Coronary artery (tissue), 2 donors: ENCODE measurements at regions not wholly inside any gene's neighbourhood (a gene's known extent, or its start where the extent isn't known, plus 50 kb on each side); places are given as distances from the start of the nearest gene placed in this dataset.
A peak's percentile ranks its signal among the peaks of the same experiment; 100 is the strongest.

Experiments used
- DNase-seq: peaks from one replicate; pipeline ENCODE4 v3.0.0-alpha.2; 2017; ENCODE audit warnings: low spot score
- H3K27ac ChIP-seq, 2 donors: fragments of 200-600 bp; sonication (generic); one replicate each; pipeline ENCODE4 v1.5.1; 2016 to 2019
- H3K4me3 ChIP-seq: fragments of 200-600 bp; sonication (generic); 2 replicates; pipeline ENCODE4 v1.5.1; 2016; ENCODE audit warnings: mild to moderate bottlenecking, moderate library complexity
- TF ChIP-seq, protein P1 (sequence below): fragments of 200-600 bp; sonication (generic); IDR thresholded peaks from one replicate; pipeline ENCODE4 v1.5.1; 2019; ENCODE audit warnings: antibody characterized with exemption

DNA sequence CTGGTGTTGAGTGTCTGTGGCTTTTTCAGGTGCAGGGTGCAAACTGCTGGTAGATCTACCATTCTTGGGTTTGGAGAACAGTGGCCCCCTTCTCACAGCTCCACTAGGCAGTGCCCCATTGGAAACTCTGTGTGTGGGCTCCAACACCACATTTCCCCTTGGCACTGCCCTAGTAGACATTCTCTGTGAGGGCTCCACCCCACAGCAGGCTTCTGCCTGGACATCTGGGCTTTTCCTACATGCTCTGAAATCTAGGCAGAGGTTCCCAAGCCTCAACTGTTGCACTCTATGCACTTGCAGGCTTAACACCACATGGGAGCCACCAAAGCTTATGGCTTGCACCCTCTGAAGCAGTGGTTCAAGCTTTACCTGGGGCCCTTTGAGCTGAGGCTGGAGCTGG lies 80.9 kb downstream of the BARX1 start:
- Histone ChIP-seq H3K27ac (no peak overlapping the region), H3K4me3 (no peak overlapping the region)
- DNase-seq, result no peak
- TF ChIP-seq, protein P1, sequence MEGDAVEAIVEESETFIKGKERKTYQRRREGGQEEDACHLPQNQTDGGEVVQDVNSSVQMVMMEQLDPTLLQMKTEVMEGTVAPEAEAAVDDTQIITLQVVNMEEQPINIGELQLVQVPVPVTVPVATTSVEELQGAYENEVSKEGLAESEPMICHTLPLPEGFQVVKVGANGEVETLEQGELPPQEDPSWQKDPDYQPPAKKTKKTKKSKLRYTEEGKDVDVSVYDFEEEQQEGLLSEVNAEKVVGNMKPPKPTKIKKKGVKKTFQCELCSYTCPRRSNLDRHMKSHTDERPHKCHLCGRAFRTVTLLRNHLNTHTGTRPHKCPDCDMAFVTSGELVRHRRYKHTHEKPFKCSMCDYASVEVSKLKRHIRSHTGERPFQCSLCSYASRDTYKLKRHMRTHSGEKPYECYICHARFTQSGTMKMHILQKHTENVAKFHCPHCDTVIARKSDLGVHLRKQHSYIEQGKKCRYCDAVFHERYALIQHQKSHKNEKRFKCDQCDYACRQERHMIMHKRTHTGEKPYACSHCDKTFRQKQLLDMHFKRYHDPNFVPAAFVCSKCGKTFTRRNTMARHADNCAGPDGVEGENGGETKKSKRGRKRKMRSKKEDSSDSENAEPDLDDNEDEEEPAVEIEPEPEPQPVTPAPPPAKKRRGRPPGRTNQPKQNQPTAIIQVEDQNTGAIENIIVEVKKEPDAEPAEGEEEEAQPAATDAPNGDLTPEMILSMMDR, result no peak

DNA sequence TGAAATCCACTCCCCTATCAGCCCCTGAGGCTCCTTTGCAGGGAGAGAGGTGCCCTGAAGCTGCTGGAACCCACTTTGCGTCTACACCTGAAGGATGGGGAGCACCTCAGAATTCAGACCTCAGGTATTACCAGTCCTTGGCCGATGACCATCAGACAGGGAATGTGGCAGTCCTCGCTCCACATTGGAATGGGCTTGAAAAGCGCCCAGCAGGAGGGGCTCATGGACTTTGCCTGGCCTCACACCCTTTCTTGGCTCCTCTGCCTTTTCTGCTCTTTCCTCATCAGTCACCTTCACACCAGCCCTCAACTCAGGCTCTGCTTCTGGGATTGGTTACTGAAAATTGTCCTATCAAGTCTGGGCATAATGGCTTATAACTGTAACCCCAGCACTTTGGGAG lies 83.9 kb downstream of the BARX1 start:
- Histone ChIP-seq H3K27ac (no peak overlapping the region), H3K4me3 (no peak overlapping the region)
- TF ChIP-seq, protein P1, result no peak
- no peak for DNase-seq

DNA sequence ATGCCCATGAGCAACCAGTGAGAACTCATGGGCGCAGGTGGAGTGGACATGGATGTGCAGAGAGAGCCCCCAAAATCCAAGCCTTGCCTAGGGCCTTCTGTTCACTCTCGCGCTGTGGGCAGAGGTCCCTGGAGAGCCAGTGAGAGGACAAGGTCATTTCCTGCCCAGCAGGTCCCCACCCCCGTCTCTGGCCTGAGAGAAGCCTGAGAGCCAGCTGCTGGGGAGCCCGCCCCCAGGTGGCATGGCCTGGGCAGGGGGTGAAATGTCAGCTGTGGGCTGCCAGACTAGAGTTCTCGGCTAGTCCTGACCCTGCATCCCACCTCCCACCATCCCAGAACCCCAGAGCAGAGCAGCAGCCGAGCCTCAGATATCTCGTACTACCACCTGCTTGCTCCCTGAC lies 85.3 kb downstream of the BARX1 start:
- Histone ChIP-seq H3K27ac (no peak overlapping the region), H3K4me3 (no peak overlapping the region)
- TF ChIP-seq, protein P1, result no peak
- DNase-seq, result peak; percentile 68

DNA sequence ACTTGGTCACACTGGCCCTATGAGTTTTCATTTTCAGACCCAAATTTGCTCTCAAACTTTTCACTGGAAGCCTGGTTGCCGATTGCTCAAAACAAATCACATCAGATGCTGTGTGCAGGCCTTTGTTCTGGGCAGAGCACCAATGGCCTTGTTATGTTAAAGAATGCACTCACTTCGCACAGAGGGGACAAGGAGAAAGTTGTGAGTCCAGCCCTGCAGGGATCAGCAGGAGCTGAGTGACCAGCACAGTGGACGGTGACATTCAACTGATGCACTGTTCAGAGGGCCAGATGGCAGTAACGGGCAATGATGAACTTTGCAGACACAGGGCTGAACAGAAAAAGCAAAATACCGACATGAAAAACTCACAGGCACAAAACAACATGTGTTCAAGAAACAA lies 86.1 kb downstream of the BARX1 start:
- no peak for DNase-seq
- TF ChIP-seq, protein P1, result no peak
- no peak overlapping the region for H3K4me3 ChIP-seq
- no peak overlapping the region for H3K27ac ChIP-seq

DNA sequence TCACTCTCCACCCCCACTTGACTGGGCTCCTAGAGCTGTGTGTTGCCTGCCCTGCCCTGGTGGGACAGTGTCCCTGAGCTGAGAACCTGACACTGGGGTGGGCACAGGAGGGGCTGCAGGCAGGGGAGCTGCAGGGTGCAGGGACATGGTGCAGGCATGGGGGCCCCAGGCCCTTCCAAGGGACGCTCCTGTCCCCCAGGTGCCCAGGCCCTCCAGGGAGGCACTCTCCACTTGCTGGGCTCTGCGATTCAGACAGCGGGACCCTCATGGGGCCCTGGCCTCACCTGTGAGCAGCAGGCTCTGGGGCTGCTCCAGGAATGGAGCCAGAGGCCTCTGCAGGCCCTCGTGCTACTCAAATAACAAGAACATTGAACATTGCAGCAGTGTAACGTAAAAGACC lies 89.4 kb downstream of the BARX1 start:
- TF ChIP-seq, protein P1, result no peak
- no peak for DNase-seq
- H3K4me3 ChIP-seq, result no peak overlapping the region
- H3K27ac ChIP-seq, result no peak overlapping the region

DNA sequence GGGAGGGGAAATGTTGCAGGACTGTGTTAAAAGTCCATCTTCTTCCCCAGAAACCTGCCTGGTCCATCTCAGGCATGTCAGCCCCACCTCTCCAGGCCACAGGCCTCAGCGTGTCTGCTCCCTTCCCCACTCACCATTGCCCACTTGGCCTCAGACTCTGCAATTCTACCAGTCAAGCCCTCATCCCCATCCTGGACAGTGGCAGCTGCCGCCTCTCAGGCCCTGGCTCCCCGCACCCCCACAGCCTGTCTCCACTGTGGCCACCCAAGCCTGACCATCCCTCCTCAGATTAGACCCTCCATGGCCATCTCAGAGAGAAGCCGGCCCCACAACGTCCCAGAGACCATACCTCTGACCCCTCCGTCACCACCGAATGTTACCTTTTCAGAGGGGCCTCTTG lies 89.9 kb downstream of the BARX1 start:
- no peak for DNase-seq
- TF ChIP-seq, protein P1, result no peak
- Histone ChIP-seq H3K4me3 (no peak overlapping the region), H3K27ac (no peak overlapping the region)

DNA sequence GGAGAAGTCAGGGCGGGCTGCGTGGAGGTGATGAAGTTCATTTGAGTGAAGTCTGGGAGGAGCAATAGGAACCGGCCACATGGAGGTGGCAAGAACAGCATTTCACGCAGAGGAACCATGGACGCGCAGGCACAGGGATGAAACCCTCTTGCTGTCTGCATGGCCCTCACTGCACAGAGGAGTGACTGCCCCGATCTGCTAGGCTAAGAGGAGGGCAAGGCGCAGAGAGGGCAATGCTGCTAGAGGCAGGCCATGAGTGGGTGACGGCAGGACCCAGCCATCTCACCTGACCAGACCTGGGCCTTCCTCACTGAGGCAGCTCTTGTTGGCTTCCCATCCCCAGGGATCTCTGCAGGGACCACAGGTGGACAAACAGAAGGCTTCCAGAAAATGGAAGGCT lies 90.3 kb downstream of the BARX1 start:
- Histone ChIP-seq H3K27ac (no peak overlapping the region), H3K4me3 (no peak overlapping the region)
- DNase-seq, result no peak
- TF ChIP-seq, protein P1, result no peak
